Mesothelial cell of epicardium (in vitro differentiated cells): ENCODE measurements at regions not wholly inside any gene's neighbourhood (a gene's known extent, or its start where the extent isn't known, plus 50 kb on each side); places are given as distances from the start of the nearest gene placed in this dataset.

Source experiments
- DNase-seq, 2 experiments: peaks; one replicate each; pipeline ENCODE4 v3.0.0; 2021; ENCODE audit warnings: low spot score in 2 of 2; ENCODE audit not compliant: unreplicated experiment in 2 of 2
- H3K27ac Mint-ChIP-seq: 2 replicates; pipeline ENCODE4 v1.8.0; 2021; ENCODE audit warnings: mixed read lengths
- H3K27me3 Mint-ChIP-seq: 2 replicates; pipeline ENCODE4 v1.8.0; 2021; ENCODE audit warnings: low read depth, mixed read lengths
- H3K36me3 Mint-ChIP-seq: 2 replicates; pipeline ENCODE4 v1.8.0; 2021; ENCODE audit warnings: mixed read lengths
- H3K4me1 Mint-ChIP-seq: 2 replicates; pipeline ENCODE4 v1.8.0; 2021; ENCODE audit warnings: mixed read lengths
- H3K4me3 Mint-ChIP-seq: 2 replicates; pipeline ENCODE4 v1.8.0; 2021; ENCODE audit warnings: mild to moderate bottlenecking, moderate library complexity, mixed read lengths
- H3K9me3 Mint-ChIP-seq: 2 replicates; pipeline ENCODE4 v1.8.0; 2021; ENCODE audit warnings: mixed read lengths
- CTCF ChIP-seq: fragments of 200-600 bp; sonication (generic); IDR thresholded peaks from one replicate; pipeline ENCODE4 v1.5.0; 2021; ENCODE audit warnings: antibody characterized with exemption; ENCODE audit not compliant: unreplicated experiment

GRCh38 chr15:31486906-31487695 is 160.5 kb downstream of the KLF13 start:
- DNase-seq = peak in 1 of 2 experiments; percentile 29
- Mint-ChIP-seq H3K27me3 (peaks cover 49% of the 10 kb centered on the region), H3K36me3 (peaks cover 4% of the 10 kb centered on the region), H3K4me3 (no peak overlapping the region), H3K4me1 (no peaks in the 10 kb centered on the region), H3K9me3 (peaks cover 18% of the 10 kb centered on the region), H3K27ac (no peak overlapping the region)
- TF ChIP-seq CTCF = no peak

- Mint-ChIP-seq H3K9me3 (peaks cover 18% of the 10 kb centered on the region), H3K27me3 (peaks cover 40% of the 10 kb centered on the region), H3K36me3 (peaks cover 4% of the 10 kb centered on the region), H3K4me1 (no peaks in the 10 kb centered on the region), H3K27ac (no peak overlapping the region), H3K4me3 (no peak overlapping the region)
- TF ChIP-seq CTCF = no peak
- DNase-seq = peak in 1 of 2 experiments; percentile 27
These were observed 161.3 kb downstream of the KLF13 start for GRCh38 chr15:31487811-31488436.

GRCh38 chr15:31488437-31489204 is 162.0 kb downstream of the KLF13 start:
- peak in 1 of 2 experiments; percentile 39 for DNase-seq
- Mint-ChIP-seq H3K27me3 (peaks cover 40% of the 10 kb centered on the region), H3K4me3 (no peak overlapping the region), H3K9me3 (peaks cover 25% of the 10 kb centered on the region), H3K4me1 (no peaks in the 10 kb centered on the region), H3K36me3 (peaks cover 4% of the 10 kb centered on the region), H3K27ac (no peak overlapping the region)
- peak; percentile 79 for TF ChIP-seq CTCF

- Mint-ChIP-seq H3K4me3 (no peak overlapping the region), H3K36me3 (peaks cover 2% of the 10 kb centered on the region), H3K27me3 (peaks cover 38% of the 10 kb centered on the region), H3K4me1 (no peaks in the 10 kb centered on the region), H3K9me3 (peaks cover 29% of the 10 kb centered on the region), H3K27ac (no peak overlapping the region)
- DNase-seq = peak in 1 of 2 experiments; percentile 25
- TF ChIP-seq CTCF = no peak
These were observed 162.6 kb downstream of the KLF13 start for GRCh38 chr15:31489281-31489680.

GRCh38 chr15:31489801-31490646 is 163.4 kb downstream of the KLF13 start:
- no peaks in the 10 kb centered on the region for H3K4me1 Mint-ChIP-seq
- peaks cover 33% of the 10 kb centered on the region for H3K27me3 Mint-ChIP-seq
- no peak overlapping the region for H3K27ac Mint-ChIP-seq
- H3K36me3 Mint-ChIP-seq = no peaks in the 10 kb centered on the region
- peak in 1 of 2 experiments; percentile 47 for DNase-seq
- H3K4me3 Mint-ChIP-seq = no peak overlapping the region
- peak; percentile 97 for TF ChIP-seq CTCF
- H3K9me3 Mint-ChIP-seq = peaks cover 26% of the 10 kb centered on the region
